DOHH2 (cell line): ENCODE measurements at regions not wholly inside any gene's neighbourhood (a gene's known extent, or its start where the extent isn't known, plus 50 kb on each side); places are given as distances from the start of the nearest gene placed in this dataset.

ENCODE experiments used
- EZH2phosphoT487 ChIP-seq: fragments of 200-600 bp; sonication (generic); IDR thresholded peaks from 2 replicates; pipeline ENCODE4 v1.6.1; 2017; ENCODE audit warnings: borderline replicate concordance, mild to moderate bottlenecking, antibody characterized with exemption, low read length, moderate library complexity, mixed read lengths
- TF ChIP-seq, protein P1 (sequence below): fragments of 200-600 bp; sonication (generic); IDR thresholded peaks from one replicate; pipeline ENCODE4 v1.5.1; 2014; ENCODE audit warnings: antibody characterized with exemption, mild to moderate bottlenecking, low read depth, low read length; ENCODE audit not compliant: poor library complexity, severe bottlenecking

DNA sequence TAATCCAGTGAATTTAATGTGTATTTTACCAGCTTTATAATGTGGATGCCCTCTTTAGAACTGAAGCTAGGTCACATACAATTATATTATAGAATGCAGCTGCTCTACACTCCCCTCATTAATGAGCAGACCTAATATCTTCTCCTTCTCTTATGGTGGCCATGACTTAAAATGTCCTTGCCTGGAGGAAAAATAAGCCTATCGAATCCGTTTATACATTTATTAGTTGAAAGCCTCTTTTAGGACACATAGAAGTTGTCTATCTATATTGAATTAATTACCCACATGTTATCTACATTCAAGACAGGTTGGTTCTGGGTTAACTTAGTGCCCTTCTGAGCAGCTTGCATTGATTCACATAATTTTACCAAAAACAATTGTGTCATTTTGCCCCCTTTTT, 1716.8 kb downstream of the HACE1 start:
- no peak for TF ChIP-seq EZH2phosphoT487
- TF ChIP-seq, protein P1, sequence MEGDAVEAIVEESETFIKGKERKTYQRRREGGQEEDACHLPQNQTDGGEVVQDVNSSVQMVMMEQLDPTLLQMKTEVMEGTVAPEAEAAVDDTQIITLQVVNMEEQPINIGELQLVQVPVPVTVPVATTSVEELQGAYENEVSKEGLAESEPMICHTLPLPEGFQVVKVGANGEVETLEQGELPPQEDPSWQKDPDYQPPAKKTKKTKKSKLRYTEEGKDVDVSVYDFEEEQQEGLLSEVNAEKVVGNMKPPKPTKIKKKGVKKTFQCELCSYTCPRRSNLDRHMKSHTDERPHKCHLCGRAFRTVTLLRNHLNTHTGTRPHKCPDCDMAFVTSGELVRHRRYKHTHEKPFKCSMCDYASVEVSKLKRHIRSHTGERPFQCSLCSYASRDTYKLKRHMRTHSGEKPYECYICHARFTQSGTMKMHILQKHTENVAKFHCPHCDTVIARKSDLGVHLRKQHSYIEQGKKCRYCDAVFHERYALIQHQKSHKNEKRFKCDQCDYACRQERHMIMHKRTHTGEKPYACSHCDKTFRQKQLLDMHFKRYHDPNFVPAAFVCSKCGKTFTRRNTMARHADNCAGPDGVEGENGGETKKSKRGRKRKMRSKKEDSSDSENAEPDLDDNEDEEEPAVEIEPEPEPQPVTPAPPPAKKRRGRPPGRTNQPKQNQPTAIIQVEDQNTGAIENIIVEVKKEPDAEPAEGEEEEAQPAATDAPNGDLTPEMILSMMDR, result no peak
